Activated CD8-positive, alpha-beta T cell treated with anti-CD3 and anti-CD28 coated beads for 36 hours (primary cell): ENCODE measurements at regions not wholly inside any gene's neighbourhood (a gene's known extent, or its start where the extent isn't known, plus 50 kb on each side); places are given as distances from the start of the nearest gene placed in this dataset.

Experiments
- ATAC-seq: fragments of 200-7000 bp; cut with Tn5 transposase; one replicate; pipeline ENCODE4 v1.10.0; 2021; ENCODE audit warnings: mild to moderate bottlenecking, moderate library complexity
- CTCF ChIA-PET: fragments of 350-600 bp; sonication (Branson Sonifier 250); formaldehyde crosslinking; loops from one replicate; lab custom pipeline; 2021; ENCODE audit warnings: antibody characterized with exemption; lab: Charles Lee
- POLR2A ChIA-PET: fragments of 350-600 bp; sonication (Branson Sonifier 250); formaldehyde crosslinking; loops from one replicate; lab custom pipeline; 2021; ENCODE audit warnings: antibody characterized with exemption; lab: Charles Lee
- DNase-seq: peaks from one replicate; pipeline ENCODE4 v3.0.0-alpha.2; 2020
- H3K27ac Mint-ChIP-seq: one replicate; pipeline ENCODE4 v1.8.0; 2021; ENCODE audit warnings: mild to moderate bottlenecking, mixed read lengths
- H3K27me3 Mint-ChIP-seq: one replicate; pipeline ENCODE4 v1.8.0; 2021; ENCODE audit warnings: mixed read lengths
- H3K36me3 Mint-ChIP-seq: one replicate; pipeline ENCODE4 v1.8.0; 2021; ENCODE audit warnings: low read depth, mixed read lengths
- H3K4me1 Mint-ChIP-seq: one replicate; pipeline ENCODE4 v1.8.0; 2021; ENCODE audit warnings: low read depth, mixed read lengths
- H3K4me3 Mint-ChIP-seq: one replicate; pipeline ENCODE4 v1.8.0; 2021; ENCODE audit warnings: mild to moderate bottlenecking, moderate library complexity, mixed read lengths
- H3K9me3 Mint-ChIP-seq: one replicate; pipeline ENCODE4 v1.8.0; 2021; ENCODE audit warnings: mixed read lengths
- intact Hi-C: fragments of 100-400 bp; cut with micrococcal nuclease; formaldehyde crosslinking; loops from one replicate; pipeline ENCODE4 v1.10.0; 2022
- TF ChIP-seq, protein P1 (sequence below): fragments of 200-600 bp; IDR thresholded peaks from one replicate; pipeline ENCODE4 v1.8.0; 2022; ENCODE audit warnings: antibody characterized with exemption, mild to moderate bottlenecking

DNA sequence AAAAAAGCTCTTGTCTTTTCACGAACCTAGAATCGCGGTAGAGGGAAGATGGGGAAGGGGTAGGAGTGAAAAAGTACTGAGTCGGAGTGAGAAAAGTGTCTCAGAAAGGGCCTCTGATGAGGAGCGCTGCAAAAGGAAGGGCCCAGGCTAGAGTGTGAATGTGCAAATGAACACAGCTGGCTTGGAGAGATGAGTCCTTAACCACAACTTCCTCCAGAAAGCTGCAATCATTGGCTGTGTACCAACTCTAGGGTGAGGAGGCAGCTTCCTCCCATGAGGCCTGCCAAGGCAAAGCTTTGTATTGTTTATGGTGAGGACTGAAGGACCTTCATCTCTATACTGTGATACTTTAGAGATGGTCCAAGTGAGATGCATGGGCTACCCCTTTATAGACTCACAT lies 566.9 kb upstream of the ANO5 start:
- H3K27ac Mint-ChIP-seq = no peak overlapping the region
- H3K4me3 Mint-ChIP-seq = no peak overlapping the region
- ATAC-seq = no peak
- DNase-seq = peak; percentile 2
- TF ChIP-seq, protein P1, sequence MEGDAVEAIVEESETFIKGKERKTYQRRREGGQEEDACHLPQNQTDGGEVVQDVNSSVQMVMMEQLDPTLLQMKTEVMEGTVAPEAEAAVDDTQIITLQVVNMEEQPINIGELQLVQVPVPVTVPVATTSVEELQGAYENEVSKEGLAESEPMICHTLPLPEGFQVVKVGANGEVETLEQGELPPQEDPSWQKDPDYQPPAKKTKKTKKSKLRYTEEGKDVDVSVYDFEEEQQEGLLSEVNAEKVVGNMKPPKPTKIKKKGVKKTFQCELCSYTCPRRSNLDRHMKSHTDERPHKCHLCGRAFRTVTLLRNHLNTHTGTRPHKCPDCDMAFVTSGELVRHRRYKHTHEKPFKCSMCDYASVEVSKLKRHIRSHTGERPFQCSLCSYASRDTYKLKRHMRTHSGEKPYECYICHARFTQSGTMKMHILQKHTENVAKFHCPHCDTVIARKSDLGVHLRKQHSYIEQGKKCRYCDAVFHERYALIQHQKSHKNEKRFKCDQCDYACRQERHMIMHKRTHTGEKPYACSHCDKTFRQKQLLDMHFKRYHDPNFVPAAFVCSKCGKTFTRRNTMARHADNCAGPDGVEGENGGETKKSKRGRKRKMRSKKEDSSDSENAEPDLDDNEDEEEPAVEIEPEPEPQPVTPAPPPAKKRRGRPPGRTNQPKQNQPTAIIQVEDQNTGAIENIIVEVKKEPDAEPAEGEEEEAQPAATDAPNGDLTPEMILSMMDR = no peak
- H3K9me3 Mint-ChIP-seq = peaks cover 2% of the 10 kb centered on the region
- H3K36me3 Mint-ChIP-seq = no peaks in the 10 kb centered on the region
- H3K27me3 Mint-ChIP-seq = no peaks in the 10 kb centered on the region
- intact Hi-C loops = no loop called here
- ChIA-PET CTCF (no interaction called here), POLR2A (no interaction called here)
- H3K4me1 Mint-ChIP-seq = no peaks in the 10 kb centered on the region

DNA sequence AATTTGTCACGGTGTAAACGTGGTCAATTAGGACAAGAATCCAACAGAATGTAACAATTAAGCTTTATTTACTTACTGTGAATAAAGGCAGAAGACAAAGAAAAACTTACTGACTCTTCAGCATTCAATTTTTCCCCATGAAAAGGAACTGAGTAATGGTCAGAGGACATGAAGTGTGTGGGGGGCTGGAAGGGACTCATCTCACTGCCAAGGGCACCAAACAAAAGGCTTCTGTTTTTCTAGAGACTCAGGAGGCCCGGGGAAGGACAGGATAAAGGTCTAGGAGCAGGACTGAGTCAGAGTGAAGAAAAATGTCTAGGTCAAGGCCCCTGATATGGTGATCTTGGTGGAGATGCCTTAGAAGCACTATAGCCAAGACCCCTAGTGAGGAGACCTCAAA lies 564.2 kb upstream of the ANO5 start:
- H3K9me3 Mint-ChIP-seq = peaks cover 2% of the 10 kb centered on the region
- no peaks in the 10 kb centered on the region for H3K27me3 Mint-ChIP-seq
- DNase-seq = no peak
- H3K36me3 Mint-ChIP-seq = no peaks in the 10 kb centered on the region
- ChIA-PET POLR2A (no interaction called here), CTCF (no interaction called here)
- no peaks in the 10 kb centered on the region for H3K4me1 Mint-ChIP-seq
- intact Hi-C loops = no loop called here
- no peak overlapping the region for H3K4me3 Mint-ChIP-seq
- TF ChIP-seq, protein P1 = no peak
- no peak for ATAC-seq
- H3K27ac Mint-ChIP-seq = no peak overlapping the region

DNA sequence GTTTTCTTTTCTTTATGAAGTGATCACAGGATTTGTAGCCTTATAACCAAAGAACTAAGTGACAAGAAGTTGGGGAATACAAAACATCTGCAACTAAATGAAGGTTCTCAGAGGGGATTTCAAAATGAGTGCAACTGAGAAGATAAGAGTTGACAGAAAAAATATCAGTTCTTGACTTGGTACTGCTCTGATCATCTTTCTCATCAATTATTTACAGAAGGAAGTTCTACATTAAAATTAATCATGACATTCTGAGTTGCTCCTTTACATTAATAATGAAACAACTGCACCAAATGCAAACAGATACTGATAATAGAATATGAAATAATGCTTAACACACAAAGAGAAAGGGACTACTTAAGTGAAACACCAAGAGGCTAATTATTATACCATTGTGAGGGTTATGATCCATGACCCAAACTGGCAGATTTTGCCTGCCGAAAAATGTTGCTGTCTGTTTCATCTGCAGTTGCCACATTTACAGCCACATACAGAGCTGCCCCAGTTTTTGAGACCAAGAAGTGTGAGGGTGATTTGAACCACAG lies 561.9 kb upstream of the ANO5 start:
- Mint-ChIP-seq H3K4me1 (no peaks in the 10 kb centered on the region), H3K27me3 (no peaks in the 10 kb centered on the region), H3K27ac (no peak overlapping the region), H3K9me3 (peaks cover 2% of the 10 kb centered on the region), H3K36me3 (no peaks in the 10 kb centered on the region), H3K4me3 (no peak overlapping the region)
- ChIA-PET CTCF (no interaction called here), POLR2A (no interaction called here)
- ATAC-seq (no peak), DNase-seq (no peak)
- TF ChIP-seq, protein P1 = no peak
- intact Hi-C loops = no loop called here

DNA sequence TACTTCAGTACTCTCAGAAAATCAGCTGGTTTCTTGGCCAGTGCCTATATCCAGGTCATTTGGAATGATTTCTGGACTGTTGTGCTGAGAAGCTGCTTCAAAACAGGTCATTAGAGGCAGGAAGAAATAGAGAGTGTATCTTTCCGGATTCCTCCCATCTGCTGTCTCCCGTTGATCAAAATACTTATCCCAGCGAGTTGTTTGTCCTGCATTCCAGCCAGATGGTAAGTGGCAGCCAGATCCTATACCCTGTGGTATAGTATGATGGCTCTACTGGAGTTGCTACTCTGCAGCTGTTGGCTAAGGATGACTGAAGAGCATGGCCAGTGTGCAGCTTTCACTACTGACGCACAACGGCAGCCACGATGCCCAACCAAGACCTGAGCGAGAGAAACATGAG lies 560.9 kb upstream of the ANO5 start:
- no peak overlapping the region for H3K27ac Mint-ChIP-seq
- no peak overlapping the region for H3K4me3 Mint-ChIP-seq
- H3K4me1 Mint-ChIP-seq = no peaks in the 10 kb centered on the region
- no peaks in the 10 kb centered on the region for H3K27me3 Mint-ChIP-seq
- TF ChIP-seq, protein P1 = no peak
- DNase-seq (no peak), ATAC-seq (no peak)
- no peaks in the 10 kb centered on the region for H3K36me3 Mint-ChIP-seq
- CTCF ChIA-PET = no interaction called here
- peaks cover 2% of the 10 kb centered on the region for H3K9me3 Mint-ChIP-seq
- POLR2A ChIA-PET = no interaction called here
- intact Hi-C loops = no loop called here

DNA sequence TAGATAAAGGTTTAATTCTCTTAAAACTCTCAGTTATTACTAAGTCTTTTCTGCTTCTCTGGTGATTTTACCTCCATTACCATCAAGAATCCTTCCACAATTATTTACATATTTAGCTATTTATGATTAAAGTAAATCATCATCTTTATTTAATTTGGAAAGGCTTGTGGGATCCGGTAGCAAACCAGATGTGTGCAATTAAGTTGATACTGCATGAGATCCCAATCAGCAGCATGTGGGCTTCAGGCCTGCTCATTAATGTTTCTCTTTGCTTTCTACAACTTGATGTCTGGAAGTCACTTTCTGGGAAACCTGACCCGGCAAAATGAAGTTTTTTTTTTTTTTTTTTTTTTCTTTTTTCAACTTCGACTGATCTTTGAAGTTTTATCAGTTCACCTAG lies 558.4 kb upstream of the ANO5 start:
- ChIA-PET POLR2A (interaction anchor here (0.6 kb wide), 1 partner anchor 442 kb away, joined by 3 read pairs; no protein-coding TSS in a partner anchor), CTCF (no interaction called here)
- ATAC-seq (no peak), DNase-seq (no peak)
- TF ChIP-seq, protein P1 = no peak
- Mint-ChIP-seq H3K4me1 (no peaks in the 10 kb centered on the region), H3K36me3 (no peaks in the 10 kb centered on the region), H3K27ac (no peak overlapping the region), H3K27me3 (no peaks in the 10 kb centered on the region), H3K4me3 (no peak overlapping the region), H3K9me3 (peaks cover 5% of the 10 kb centered on the region)
- intact Hi-C loops = no loop called here
